MV-4-11 (cell line): ENCODE measurements at regions not wholly inside any gene's neighbourhood (a gene's known extent, or its start where the extent isn't known, plus 50 kb on each side); places are given as distances from the start of the nearest gene placed in this dataset.
A peak's percentile ranks its signal among the peaks of the same experiment; 100 is the strongest.
"Not testable (repeated sequence)": the region's sequence is repeated elsewhere in the genome, so short reads cannot be mapped to it uniquely, and the experiment has no call there.

ENCODE experiments used
- DNase-seq: peaks from one replicate; lab custom pipeline; 2025; lab: John Stamatoyannopoulos, UW

DNA sequence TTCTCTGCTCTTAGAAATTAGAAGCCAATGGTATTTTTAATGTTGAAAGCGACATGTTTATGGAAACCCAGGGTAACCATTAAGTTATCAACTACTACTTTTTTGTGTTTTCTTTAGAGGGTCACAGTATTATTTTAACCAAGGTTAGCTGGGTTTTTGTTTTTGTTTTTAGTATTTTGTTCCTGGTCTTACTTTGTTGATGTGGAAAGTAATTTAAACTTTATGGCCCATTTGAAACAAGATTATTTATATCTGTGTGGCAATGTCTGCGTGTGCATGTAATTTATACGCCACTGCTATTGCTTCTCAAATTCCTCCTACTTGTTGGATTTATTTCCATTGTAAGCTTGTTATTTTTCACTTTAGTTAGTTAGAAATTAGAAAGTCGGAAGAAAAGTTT lies 722.1 kb upstream of the NR2F2 start:
- no peak for DNase-seq

DNA sequence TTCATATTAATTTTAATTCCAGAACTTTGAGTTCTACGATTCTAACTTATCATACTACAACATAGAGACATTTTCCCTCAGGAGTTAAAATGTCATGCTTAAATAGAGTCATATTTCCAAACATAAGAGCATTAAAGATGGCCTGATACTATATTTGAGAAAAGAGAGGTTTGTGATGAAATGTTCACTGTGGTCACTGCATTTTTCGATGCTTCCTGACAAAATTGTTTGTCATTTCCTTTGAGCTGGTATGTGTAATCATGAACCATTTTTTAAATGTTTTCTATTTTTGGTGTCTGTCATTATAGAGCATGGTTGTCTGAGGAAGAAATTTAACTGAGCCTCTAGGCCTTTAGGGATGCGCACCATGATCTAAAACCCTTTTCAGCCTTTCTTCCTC lies 721.4 kb upstream of the NR2F2 start:
- peak; percentile 54 for DNase-seq

DNA sequence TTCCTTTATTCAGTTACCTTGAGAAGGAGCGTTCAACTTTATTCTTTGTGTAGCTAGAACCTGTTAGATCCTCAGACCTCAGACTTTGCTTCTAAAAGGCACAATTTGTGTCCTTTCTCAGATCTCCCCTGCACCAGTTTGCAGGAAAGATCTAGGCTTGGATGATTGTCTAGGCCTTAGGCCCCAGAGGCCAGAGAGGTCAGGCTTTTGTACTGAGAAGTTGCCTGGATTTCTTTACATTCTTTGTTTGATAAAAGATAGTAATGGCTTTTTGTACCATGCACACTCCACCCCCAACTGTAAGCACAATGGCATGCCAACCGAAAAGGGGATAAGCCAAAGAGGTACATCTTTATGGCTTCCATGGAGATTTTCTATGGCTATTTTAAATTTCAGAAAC lies 719.6 kb upstream of the NR2F2 start:
- no peak for DNase-seq

DNA sequence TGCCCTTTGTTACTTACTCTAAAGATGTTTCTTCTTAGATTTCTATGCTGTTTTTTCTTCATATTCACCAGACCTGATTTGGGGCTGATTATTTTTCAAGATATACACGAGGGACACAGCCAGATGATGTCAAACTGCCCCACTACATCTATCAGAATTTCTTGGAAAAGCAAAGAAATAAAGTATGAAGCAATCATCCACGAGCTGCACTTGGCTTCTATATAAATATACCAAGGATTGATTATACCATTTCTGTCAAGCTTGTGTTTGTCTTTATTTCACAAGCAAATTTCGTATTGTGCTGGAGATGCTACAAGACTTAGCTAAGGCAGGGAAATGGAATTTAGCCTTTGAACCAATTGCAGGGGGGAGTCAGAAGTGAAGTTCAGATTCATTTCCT lies 715.1 kb upstream of the NR2F2 start:
- no peak for DNase-seq

DNA sequence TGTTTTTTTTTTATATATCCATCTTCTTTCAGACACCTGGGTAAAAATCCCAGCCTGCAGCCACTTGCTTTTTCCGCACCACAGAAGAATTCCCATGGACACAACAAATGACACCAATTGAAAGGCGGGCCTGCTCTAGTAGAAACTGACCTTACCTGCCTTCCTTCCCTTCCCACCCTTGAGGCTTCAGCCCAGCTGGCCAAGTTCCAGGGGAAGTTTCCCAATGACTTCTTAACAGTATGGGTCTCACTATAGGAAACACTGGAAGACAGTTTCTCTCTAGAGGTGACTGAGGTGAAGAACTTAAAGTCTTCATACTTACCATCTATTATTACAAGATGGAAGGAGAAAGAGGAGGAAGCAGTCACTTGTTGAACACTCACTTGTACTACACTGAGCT lies 714.2 kb upstream of the NR2F2 start:
- DNase-seq: no peak

DNA sequence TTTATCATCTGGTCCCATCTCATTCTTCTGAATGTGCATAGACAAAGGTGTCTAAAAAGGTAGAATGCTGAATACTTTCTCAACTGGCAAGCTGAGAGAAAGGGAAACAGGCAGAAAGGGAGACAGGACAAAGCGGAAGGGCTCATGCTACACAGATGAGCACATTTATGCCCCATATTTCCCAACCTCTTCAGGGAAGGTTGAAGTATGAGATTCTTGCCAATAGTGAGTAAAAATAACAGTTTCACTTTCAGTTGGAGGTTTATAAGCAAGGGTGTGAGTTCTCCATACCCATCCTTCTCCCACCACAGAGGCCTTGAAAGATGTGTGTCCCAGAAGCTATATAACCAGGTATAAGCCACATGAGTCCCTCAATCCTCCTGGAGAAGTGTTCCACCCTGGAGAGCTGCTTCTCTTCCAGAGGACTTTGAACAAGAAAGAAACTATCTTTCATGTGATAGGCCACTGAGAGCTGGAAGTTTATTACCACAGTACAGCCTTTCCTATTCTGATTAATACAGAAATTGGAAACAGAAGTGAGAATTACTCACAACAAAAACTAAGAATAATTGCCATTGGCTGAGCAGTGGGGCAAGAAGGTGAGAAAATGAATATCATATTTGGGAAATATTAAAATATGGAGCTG lies 709.4 kb upstream of the NR2F2 start:
- DNase-seq: peak; percentile 83

DNA sequence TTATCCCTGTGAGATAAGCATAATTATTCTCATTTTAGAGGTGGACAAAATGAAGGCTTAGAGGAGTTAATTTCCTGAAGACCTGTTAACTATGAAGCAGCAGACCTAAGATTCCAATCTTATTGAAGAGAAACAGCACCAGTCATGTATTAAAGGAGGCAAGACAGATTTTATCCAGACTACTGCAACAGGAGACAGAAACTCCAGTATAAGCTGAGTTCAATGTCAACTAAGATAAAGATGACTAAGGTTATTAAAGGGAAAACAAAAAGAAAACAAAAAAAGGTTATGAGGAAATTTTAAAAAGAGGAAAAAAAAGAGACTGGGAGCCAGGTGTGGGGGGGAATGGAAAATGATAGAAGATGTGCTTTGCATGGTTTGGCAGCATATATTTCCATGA lies 707.7 kb upstream of the NR2F2 start:
- DNase-seq: no peak

DNA sequence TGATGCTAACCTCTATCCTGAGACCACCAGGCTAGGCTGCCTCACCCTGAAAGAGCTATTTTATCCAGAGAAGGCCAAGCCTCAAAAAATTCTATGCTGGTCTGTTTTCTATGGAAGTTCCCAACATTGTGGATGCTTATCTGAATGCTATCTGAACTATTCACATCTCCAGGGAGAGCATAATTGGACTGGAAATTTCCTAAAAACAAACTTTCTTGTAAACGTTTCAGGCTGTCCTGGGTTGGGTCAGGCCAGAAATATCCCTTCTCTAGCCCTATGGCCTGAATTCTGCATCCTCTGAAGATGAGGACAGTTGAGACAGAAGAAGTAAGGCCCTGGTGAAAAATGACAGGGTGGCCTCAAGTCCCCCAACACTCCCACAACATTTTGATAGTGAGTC lies 706.4 kb upstream of the NR2F2 start:
- DNase-seq: no peak

DNA sequence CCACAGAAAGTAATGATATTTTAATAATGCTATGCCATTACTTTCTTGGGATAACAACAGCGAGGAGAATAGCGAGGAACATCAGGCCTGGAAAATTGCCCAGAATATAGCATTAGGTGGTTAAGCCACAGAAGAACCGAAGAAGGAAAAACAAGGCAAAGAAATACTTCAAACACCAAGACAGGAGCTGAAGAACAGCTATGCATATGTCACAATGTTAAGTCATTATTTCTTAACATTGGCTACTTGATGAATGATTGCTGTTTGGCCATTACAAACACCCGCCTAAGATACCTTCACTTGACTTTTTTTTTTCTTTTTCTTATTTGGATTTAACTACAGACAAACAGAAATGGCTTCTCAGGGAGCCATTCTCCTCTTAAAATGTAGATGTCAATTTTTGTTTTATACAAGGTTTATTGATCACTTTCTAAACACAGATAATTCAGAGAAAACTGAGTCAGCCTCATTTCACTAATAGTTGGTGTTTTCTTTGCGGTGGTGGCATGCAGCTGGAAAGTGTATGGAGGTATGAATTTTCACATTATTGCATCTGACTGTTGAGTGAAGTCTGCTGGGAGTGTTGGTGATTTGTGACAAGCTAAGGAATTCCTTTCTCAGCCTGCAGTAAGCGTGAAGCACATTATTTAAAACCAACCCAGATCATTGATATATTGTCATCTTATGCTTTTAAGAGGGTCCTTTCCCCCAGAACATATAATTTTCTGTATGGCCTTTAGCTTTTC lies 705.7 kb upstream of the NR2F2 start:
- no peak for DNase-seq

DNA sequence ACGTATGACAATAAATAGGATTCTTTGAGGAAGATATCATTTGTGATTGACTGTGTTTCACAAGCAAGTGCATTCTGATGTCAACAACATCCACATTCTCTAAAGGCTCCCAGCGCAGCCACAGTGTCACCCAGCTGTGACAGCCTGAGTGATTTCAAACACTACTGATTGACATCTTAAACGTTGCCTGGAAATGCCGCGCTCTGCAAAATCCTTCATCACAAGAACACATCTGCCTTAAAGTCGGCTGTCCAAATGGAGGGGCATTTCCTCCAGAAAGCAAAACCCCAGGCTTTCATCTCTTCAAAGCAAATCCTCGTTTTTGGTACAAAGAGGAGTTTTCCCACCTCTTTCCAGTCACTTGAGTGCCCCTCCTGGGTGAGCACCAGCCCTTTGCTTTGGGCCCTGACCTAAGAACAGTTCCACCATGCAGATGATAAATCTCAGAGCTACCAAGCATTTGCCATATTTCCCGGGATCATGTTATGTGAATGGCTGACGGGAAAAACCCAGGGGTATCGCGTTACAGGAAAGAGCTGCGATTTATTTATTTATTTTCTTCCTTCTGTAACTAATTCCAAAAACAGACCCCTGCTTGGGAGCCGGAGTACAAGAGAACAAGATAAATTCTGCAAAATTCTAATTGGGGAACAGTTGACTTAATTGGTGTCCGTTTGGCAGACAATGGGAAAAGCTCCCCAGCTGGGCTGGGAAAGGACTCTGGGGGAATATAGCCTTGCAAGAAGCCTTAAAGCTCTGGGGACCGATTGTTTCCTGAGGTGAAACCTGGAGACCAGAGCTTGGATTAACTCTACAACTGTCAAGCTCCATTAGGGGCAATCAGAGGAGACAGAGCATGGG lies 703.8 kb upstream of the NR2F2 start:
- DNase-seq: no peak

DNA sequence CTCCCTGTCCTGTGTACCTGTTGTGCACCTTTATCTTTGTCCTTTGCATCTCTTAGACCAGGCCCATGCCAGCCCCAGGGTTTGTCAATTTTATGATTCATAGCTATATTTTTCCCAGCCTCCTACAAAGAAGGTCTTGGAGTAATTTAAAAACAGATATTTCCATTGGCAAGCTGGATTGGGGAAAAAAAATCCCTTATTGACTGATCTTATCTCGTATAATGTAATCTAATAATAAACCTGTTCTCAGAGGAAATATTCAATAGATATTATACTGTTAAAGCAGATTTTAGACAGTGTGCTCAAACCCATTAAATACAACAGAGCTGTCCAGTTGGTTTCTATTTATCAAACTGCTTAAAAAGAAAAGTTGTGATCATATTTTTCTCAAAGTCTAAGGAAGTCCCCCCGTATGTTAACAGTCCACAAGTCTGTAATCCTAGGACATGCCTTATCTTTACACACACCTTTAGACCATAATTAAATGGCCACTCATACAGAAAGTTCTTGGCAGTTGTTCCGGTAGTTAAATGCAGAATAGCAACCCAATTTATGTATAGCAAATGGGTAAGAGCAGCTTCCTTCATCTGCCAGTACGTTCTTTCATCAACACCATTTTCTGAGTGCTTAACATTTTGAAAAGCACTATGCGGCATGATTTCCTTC lies 700.9 kb upstream of the NR2F2 start:
- DNase-seq: no peak

DNA sequence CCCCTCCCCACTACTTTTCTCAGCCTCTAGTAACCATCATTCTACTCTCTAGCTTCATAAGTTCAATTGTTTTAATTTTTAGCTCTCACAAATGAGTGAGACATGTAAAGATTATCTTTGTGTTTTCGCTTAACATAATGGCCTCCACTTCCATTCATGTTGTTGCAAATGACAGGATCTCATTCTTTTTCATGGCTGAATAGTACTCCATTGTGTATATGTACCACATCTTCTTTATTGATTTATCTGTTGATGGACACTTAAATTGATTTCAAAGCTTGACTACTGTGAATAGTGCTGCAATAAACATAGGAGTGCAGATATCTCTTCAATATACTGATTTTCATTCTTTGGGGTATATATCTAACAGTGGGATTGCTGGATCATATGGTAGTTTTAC lies 699.8 kb upstream of the NR2F2 start:
- DNase-seq: no peak

DNA sequence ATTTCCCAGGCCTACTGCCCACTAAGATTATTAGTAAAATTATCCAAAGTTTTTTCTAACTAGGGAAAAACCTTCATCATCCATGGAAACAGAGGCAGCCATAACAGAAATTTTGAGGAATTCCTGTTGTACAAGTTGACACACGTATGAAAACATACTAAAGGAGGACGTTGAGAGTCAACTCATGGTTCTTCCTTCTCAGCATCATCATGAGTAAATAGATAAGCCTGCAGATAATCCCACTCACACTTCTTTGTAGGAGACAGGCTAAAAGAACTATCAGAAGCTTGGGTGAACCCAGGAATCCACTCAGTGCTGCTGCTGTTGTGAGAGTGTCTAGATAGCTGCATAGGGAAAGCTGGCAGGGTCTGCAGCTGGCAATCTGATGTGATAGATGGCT lies 694.8 kb upstream of the NR2F2 start:
- no peak for DNase-seq

DNA sequence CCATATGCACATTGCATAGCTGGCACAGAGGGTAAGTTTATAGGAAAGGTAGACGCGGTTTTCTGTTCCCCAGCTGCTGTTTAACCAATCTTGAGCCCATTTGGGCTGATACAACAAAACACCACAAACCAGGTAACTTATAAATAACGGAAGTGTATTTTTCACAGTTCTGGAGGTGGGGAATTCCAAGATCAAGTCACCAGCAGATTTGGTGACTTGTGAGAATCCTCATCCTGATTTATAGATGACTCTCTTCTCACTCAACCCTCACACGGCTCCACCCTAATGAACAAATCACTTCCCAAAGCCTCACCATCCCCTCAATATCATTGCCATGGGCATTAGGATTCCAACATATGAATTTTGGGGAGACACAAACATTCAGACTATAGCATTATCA lies 694.4 kb upstream of the NR2F2 start:
- no peak for DNase-seq

DNA sequence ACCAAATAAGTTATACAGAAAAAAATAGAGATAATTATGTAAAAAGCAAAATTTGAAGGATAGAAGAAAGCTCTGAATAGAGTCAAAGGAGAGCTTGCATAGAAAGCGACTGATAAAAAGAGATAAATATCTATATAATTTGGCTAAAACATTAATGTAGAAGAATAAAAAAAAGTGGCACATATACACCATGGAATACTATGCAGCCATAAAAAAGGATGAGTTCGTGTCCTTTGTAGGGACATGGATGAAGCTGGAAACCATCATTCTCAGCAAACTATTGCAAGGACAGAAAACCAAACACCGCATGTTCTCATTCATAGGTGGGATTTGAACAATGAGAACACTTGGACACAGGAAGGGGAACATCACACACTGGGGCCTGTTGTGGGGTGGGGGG lies 693.3 kb upstream of the NR2F2 start:
- not testable (repeated sequence) for DNase-seq

DNA sequence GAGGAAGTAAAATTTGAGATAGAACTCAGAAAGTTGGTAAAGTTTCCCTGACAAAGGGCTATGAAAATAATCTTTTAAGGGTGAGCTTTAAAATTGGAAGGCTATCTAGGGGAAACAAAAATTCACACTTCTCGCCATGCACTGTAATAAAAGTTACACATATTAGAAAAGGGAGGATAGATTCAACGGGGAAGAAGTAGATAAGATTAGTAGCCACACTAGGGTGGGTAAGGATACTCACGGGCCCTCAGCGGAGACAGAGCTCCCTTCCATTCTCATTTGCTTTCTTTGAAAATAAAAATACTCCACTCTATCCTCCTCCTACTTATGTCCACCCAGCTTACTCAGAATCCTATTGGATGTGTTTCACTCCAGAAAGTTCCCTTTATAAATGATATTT lies 691.3 kb upstream of the NR2F2 start:
- no peak for DNase-seq

DNA sequence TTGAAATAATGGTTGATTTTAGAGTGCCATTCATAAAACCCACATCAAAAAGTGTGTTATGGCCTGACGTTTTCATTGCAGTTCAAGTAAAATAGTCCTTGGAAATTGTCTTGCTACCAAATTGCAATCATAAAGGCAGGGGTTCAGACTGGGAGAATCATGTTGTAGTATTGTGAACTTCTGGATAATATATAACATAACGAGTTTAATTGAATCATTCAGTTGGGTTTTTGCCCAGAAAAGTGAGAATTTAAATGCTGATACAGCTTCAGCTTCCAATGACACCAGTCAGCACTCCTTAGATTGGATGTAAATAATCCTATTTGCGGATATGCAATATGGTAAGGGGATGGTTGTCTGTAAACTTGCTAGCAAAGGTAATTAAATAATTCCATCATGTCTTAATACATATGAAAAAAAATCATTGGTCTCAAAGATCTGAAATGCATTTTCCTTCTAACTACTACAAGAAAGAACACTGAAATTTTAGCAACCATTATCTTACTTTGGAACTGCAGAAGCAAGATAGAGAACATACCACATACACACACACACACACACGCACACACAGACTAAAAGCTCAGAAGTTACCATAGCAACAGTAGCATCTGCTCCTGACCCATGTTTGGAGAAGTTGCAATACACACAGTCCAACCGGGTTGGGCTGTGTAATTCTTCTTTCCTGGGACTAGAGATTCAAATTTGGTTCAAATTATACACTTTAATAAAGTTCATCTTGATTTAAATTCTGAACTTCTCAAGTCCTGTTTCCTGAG lies 686.2 kb upstream of the NR2F2 start:
- DNase-seq: peak; percentile 10

DNA sequence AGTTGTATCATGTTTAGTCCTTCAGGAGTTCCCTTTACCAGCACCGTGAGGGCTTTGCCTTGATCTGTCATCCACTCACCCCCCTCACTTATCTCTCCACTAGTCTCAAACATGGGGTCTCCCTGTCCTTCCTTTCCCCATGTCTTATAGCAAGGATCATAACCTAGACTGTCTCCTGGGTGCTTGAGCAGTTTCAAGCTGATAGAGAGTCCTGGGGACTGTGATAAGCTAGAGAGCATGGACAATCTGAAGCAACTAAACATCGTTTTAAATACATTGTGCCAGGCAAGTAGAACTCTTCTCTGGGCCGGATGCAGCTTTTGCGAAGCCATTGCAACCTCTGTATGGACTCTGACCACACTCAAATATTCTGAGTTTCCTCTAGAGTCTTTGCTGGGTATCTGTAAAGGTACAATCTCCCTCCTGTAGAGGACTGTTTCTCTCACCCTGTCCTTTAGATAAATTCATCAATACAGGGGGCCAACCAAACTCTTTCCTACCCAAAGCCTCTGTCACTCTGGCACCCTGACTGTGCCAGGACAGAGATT lies 684.6 kb upstream of the NR2F2 start:
- no peak for DNase-seq

DNA sequence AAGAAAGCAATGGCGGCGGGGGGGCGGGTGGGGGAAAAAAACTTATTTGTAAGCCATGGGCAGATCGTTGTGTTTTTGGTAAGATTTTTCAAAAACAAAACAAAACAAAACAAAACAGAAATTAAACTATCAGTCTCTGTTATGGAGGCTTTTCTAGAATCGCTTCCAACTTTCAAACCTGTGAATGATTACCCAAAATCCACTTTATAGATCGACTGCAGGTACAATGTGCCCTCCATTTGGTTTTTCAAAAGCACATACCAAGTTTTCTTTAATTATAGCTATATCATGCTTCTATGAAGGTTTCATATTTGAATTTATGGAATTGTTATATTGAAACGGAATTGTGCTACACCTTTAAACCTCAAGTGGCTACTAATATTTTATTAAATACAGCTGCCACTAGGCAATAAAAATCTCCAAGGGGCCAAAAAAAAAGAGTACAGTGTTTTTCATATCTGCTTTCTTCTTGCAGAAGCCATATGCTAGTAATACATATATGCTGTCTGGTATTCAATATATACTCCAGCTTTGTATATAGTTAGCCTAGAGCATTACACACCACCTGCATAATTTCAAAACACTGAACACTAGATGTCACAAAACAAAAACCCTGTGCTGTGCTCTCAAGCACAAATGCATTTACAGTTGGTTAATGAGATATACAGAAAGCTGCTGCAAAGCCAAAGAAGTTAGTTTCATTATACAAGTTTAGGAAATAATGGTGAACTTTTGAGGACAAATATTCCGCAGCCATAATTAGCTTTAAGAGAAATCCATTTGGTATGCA lies 683.8 kb upstream of the NR2F2 start:
- DNase-seq: no peak

DNA sequence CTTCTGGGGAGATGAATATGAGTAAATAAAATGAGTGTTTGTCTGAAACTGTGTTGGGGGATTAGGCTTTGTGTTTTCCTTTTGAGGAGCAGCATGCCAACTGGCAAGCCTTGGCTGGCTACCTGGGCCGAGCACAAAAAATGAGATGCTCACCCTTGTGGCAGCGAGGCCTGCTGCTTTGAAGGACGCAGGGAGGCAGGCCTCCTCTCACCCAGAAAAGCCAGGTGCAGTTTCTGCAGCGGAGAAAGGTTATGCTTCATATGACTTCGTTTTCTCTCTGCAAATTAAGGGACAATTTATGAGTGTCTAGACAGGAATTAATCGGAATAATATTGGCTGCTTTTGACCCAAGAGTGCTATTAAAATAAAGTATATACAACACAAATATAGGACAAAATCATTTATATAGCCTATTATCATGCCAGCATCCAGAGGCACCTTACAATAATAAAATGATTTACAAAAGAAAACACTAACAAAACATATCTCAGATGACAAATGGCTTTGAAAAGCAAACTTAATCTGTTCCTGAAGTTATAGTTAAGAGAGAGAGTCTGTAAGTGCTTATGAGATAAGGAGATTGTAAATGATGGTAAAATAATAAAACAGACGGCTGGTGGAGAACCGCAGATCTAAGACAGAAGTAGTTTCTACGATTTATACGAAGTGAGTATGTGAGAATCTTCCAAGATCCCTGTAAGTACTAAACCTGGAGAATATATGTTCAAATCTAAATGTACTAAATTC lies 682.8 kb upstream of the NR2F2 start:
- no peak for DNase-seq
